HG03095 (cell line): ENCODE measurements at regions not wholly inside any gene's neighbourhood (a gene's known extent, or its start where the extent isn't known, plus 50 kb on each side); places are given as distances from the start of the nearest gene placed in this dataset.
"Not testable (repeated sequence)": the region's sequence is repeated elsewhere in the genome, so short reads cannot be mapped to it uniquely, and the experiment has no call there.

Source experiments
- ATAC-seq: cut with Tn5 transposase; IDR thresholded peaks from one replicate; pipeline ENCODE4 v1.9.1; 2021; ENCODE audit warnings: moderate library complexity; ENCODE audit not compliant: unreplicated experiment

- no peak for ATAC-seq
These were observed 172.7 kb downstream of the BMP7 start for GRCh38 chr20:57093766-57094165.

- ATAC-seq = no peak
These were observed 172.1 kb downstream of the BMP7 start for GRCh38 chr20:57094252-57094891.

DNA sequence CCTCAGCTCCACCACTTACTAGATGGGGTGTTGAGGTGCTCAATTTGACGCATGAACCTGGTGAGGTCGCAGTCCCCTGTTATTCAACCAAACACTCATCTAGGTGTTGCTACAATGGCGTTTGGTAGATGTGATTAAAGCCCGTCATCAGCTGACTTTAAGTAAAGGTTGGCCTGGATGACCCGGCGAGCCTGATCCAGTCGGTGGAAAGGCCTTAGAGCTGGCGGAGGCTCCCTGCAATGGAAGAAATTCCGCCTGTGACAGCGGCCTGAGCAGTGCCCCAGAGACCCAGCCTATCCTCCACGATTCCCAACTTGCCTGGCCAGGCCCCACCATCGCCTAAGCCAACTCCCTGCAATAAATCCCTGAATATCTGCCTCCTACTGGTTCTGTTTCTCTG is 171.4 kb downstream of the BMP7 start:
- ATAC-seq = no peak

DNA sequence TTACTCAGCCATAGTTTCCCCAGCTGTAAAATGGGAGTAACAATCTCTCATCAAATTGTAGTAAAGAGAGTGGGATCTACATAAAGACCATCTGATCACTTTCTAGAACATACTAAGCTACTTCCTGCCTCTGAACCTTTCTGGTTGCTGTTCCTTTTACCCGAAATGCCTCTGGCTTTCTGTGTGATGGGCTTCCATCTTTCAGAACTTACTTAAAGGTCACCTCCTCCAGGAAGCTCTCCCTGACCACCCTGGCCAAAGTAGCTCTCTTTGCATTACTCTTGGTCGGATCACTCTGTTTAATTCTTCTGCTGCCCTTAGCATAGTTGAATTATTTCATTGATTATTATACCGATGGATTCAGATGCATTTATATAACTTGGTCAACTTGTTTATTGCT is 171.0 kb downstream of the BMP7 start:
- no peak for ATAC-seq

- ATAC-seq = no peak
These were observed 169.1 kb downstream of the BMP7 start for GRCh38 chr20:57097245-57097915.

GRCh38 chr20:57102160-57102559 is 164.3 kb downstream of the BMP7 start:
- ATAC-seq = no peak

- no peak for ATAC-seq
These were observed 163.9 kb downstream of the BMP7 start for GRCh38 chr20:57102566-57102965.

- no peak for ATAC-seq
These were observed 163.2 kb downstream of the BMP7 start for GRCh38 chr20:57103146-57103800.

- ATAC-seq = no peak
These were observed 162.3 kb downstream of the BMP7 start for GRCh38 chr20:57104113-57104512.

GRCh38 chr20:57104651-57105204 is 161.7 kb downstream of the BMP7 start:
- ATAC-seq = no peak

GRCh38 chr20:57106030-57106682 is 160.3 kb downstream of the BMP7 start:
- no peak for ATAC-seq

- ATAC-seq = no peak
These were observed 159.7 kb downstream of the BMP7 start for GRCh38 chr20:57106692-57107091.

- no peak for ATAC-seq
These were observed 159.2 kb downstream of the BMP7 start for GRCh38 chr20:57107208-57107607.

GRCh38 chr20:57108218-57108617 is 158.2 kb downstream of the BMP7 start:
- no peak for ATAC-seq

GRCh38 chr20:57108742-57109570 is 157.5 kb downstream of the BMP7 start:
- no peak for ATAC-seq

- ATAC-seq = no peak
These were observed 156.9 kb downstream of the BMP7 start for GRCh38 chr20:57109571-57109953.

DNA sequence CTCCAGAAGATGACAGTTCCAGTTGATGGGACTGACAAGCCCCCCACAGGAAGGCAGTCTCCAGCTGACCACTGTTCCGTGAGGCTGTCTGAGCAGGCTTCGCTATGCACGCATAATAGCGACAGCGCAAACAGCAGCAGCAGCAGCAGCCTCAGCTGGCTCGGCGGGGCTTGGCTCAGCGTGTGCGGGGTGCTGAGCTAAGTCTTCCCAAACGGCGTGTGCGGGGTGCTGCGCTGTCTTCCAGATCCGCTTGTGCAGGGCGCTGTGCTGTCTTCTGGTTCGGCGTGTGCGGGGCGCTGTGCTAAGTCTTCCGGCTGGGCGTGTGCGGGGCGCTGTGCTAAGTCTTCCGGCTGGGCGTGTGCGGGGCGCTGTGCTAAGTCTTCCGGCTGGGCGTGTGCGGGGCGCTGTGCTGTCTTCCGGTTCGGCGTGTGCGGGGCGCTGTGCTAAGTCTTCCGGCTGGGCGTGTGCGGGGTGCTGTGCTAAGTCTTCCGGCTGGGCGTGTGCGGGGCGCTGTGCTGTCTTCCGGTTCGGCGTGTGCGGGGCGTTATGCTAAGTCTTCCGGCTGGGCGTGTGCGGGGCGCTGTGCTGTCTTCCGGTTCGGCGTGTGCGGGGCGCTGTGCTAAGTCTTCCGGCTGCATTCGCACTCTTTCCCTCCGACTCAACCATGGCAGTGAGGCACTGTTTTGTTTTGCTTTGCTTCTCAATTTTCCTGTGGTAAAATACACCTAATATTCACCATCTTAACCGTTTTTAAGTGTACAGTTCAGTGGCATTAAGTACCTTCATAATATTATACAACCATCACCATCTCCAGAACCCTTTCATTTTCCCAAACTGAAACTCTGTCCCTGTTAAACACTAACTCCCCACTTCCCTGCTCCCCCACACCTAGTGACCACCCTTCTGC is 156.1 kb downstream of the BMP7 start:
- not testable (repeated sequence) for ATAC-seq

DNA sequence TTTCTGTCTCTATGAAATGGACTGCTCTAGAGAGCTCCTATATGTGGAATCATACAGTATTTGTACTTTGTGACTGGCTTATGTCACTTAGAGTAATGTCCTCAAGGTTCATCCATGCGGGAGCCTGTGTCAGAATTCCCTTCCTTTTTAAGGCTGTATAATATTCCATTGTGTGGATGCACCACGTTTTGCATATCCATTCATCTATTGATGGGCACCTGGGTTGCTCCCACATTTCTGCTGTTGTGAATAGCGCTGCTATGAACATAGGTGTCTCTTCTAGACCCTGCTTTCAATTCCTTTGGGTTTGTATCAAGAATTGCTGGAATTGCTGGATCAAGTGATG is 155.4 kb downstream of the BMP7 start:
- ATAC-seq = no peak

DNA sequence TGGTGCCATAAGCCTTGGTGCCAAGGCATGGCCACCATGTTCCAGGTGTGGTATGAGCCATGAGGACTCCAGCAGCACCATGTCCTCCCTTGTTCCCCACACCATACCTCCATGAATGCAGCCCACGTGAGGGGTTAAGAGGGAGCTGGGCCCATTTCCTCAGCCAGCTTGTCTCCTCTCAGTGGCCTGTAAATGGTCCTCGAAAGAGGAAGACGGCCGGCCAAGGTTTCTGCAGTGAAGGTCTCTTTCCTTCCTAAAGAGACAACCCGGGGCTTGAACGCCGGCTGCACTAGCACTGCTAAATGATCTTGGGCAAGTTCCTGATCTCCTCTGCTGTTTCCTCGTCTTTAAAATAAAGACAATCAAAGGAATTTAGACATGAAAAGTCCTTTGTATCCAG is 154.0 kb downstream of the BMP7 start:
- no peak for ATAC-seq
